ENCODE measurements at regions not wholly inside any gene's neighbourhood (a gene's known extent, or its start where the extent isn't known, plus 50 kb on each side); places are given as distances from the start of the nearest gene placed in this dataset.
"Not testable (repeated sequence)": the region's sequence is repeated elsewhere in the genome, so short reads cannot be mapped to it uniquely, and the experiment has no call there.

DNA sequence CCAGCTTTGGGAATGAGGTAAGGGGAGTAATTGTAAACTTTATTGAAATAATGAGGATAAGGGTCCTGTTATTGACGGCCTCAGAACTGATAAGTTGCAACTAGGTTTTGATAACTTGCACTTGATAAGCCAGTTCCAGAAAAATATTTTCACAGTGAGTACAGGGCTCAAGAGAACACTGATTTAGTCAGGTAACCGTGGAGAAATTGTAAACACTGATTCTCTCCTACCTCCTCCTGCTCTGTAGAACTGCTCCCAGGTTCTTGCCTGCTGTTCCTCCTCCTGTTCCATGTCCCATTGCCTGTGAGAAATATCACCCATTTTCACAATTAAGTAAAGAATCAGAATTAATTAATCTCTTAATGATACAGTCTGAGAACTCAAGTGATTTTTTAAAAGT is 55.0 kb upstream of the CXXC4 start:
- peak; percentile 28 for ATAC-seq
- intact Hi-C loops (cut with DNase I): no loop called here

DNA sequence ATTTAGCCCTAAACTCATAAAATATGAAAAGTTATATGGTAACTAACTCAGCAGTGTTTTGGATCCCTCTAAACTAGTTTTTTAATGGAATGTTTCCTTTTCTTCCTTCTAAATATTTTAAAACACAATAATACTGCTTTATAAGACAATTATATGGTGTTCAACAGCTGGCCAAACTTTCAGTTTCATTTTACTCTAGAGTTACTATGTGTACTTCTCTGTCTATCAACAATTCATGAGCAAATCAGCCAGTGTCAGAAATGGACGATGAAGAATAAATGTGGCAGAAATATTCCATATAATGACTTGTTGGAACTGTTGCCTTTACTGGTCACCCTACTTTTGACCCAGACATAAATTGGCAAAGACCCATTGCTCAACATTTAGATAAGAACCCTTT is 64.8 kb upstream of the CXXC4 start:
- no peak for DNase-seq (ENCODE audit: missing footprints)
- intact Hi-C loops (cut with DNase I): no loop called here
- no peak for ATAC-seq

More for the DNA sequence above, 55.0 kb upstream of the CXXC4 start:
- DNase-seq (ENCODE audit: missing footprints): no peak

DNA sequence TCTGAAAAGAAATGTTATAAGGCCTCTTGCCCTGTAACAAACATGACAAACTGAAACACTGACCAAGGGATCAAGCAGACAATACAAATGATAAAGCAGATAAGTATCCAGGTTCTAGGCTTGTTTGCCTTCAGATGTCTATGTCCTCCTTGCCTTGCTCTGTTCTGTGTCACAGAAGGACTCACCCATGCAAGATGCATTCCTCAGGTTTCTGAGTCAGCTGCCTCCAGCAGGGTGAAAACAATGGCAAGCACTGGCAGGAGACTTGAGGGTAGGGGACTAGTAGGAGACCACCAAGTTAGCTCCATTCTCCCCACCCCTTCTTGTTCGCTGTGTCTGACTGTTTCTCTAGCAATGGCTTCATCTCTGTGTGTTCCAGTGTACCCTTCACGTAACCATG is 76.6 kb upstream of the CXXC4 start:
- intact Hi-C loops (cut with DNase I): no loop called here
- DNase-seq (ENCODE audit: missing footprints): no peak
- no peak for ATAC-seq

DNA sequence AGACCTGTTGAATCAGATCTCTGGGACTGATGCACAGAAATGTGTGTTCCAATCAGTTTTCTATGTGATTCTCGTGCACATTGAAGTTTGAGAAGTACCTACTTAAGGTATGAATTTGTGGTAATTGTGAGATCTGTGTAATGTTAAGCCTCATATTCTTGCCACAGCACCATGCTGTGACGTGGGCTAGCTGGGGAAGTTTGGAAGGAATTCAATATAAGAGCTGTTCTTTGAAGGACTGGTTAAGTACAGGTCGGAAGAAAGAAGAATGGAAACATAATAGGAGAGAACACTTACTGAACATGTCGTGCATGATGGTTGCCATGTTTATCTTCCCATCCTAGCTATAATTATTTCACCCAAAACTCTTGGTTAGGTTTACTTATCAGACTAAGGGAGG is 79.7 kb upstream of the CXXC4 start:
- DNase-seq (ENCODE audit: missing footprints): no peak
- intact Hi-C loops (cut with DNase I): no loop called here
- no peak for ATAC-seq

DNA sequence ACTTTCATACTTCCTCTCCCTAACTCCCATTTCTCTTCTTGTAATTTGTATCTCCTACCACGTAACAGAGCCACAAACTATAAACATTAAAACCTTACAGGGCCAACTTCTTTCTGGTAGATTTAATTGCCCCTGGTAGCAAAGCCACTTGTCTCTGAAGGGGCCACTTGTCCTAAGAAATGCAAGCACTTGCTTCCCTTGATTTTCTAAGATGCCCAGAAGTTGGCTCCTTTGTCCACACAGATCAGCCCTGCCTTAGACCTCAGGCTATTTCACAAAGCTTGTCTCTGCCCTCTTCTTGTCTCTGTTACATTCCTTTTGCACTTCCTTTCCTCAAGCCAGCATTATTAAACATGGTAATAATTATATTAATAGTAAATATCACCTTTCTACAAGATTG is 80.6 kb upstream of the CXXC4 start:
- no peak for ATAC-seq
- DNase-seq (ENCODE audit: missing footprints): no peak

DNA sequence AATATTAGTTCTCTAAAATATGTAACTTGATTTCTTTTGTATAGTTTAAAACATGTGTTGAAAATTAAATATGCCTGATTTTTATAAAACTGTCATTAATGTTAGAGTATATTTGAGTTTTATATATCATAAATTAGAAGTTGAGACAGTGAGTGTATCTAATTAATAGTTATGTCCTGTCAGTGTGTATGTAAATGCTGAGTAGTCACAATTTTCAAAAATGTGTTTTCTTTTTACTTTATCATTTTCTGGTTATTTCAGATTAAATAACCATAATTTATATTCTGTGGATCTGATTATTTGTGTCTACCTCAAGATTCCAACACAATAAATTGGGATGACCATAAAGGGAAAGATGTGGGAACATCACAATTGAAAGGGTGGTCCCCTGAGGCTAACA is 82.7 kb upstream of the CXXC4 start:
- ATAC-seq (no peak), DNase-seq (ENCODE audit: missing footprints) (no peak)
- intact Hi-C loops (cut with DNase I): no loop called here

More for the DNA sequence above, 80.6 kb upstream of the CXXC4 start:
- intact Hi-C loops (cut with DNase I): no loop called here

DNA sequence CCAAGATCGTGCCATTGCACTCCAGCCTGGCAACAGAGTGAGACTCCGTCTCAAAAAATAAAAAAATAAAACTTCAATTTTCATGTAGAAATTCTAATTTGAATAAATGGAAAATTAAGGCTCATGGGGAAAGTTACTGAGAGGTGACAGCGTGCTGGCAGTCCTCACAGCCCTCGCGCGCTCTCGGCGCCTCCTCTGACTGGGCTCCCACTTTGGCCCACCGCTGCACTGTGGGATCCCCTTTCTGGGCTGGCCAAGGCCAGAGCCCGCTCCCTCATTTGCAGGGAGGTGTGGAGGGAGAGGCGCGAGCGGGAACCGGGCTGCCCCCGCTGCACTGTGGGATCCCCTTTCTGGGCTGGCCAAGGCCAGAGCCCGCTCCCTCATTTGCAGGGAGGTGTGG is 86.8 kb upstream of the CXXC4 start:
- DNase-seq (ENCODE audit: missing footprints); intact Hi-C loops (cut with DNase I); ATAC-seq: not testable (repeated sequence)

DNA sequence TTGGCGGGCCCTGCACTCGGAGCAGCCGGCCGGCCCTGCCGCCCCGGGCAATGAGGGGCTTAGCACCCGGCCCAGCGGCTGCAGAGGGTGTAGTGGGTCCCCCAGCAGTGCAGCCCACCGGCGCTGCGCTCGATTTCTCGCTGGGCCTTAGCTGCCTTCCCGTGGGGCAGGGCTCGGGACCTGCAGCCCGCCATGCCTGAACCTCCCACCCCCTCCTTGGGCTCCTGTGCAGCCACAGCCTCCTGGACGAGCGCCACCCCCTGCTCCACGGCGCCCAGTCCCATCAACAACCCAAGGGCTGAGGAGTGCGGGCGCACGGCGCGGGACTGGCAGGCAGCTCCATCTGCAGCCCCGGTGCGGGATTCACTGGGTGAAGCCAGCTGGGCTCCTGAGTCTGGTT is 87.4 kb upstream of the CXXC4 start:
- intact Hi-C loops (cut with DNase I); ATAC-seq; DNase-seq (ENCODE audit: missing footprints): not testable (repeated sequence)

DNA sequence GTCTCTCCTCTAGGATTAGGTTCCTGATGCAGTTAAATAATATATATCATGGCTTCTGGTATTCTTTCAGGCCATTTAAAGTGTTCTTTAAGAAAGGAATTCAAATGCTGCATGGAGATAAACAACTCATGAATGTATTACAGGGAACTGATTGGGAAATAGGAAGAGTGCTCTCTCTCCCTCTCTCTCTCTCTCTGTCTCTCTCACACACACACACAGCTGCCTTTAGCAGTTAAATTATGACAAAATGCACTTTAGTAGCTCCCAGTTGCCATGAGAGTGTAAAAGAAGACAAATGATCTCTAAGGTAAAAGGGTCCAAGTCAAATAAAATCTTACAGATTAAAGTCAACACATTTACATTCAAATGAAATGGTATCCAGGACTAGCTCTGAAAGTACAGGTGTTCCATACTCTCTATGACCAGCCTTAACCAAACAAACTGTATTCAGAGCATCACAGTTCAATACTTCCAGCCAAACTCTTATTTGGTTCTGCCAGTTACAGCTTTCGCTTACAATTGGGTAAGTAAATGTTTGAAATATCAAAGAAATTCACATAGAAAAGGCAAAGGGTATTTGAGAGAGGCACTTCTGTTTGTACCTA is 94.7 kb upstream of the CXXC4 start:
- intact Hi-C loops (cut with DNase I): no loop called here
- DNase-seq (ENCODE audit: missing footprints) (no peak), ATAC-seq (no peak)

DNA sequence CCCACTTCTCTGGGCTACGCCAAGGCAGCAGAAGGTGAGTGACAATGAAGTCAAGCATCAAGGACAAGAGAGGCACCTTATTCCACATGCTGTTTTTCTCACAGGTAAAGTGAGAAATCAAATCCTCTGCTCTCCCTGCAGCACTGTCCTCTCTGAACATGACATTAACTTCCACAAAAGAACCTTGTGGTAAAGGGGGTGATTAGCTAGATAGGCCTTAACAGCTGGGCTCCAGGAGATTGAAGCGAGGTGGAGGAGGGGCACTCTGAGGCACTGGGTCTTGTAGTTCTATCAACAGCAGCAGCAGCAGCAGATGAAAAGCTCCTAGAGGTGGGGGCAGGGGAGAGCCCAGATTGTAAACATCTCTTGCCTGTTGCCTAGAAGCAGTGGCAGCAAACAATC is 96.8 kb upstream of the CXXC4 start:
- intact Hi-C loops (cut with DNase I): loop anchor here (5.0 kb wide), 1 partner anchor 89 kb away; no protein-coding TSS in a partner anchor
- DNase-seq (ENCODE audit: missing footprints): no peak
- ATAC-seq: peak; percentile 81

DNA sequence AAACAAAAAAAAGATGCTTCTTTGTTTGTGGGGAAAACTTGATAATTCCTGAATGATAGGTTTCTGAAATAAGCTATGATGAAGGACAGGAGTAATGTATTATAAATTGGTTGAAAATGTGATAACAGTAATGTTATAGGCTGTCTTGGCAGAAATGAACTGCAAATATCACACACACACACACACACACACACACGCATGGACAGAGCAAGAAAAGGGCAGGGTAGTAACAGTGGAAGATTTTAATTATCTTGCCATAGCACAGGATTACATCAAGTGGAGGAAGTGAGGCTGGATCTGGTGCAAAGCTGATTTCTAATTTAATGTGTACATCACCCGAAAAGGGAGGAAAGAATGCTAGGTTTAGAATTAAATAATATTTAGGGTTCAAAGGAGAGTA is 97.5 kb upstream of the CXXC4 start:
- no peak for ATAC-seq
- no peak for DNase-seq (ENCODE audit: missing footprints)
- intact Hi-C loops (cut with DNase I): loop anchor here (5.0 kb wide), 1 partner anchor 90 kb away; no protein-coding TSS in a partner anchor

DNA sequence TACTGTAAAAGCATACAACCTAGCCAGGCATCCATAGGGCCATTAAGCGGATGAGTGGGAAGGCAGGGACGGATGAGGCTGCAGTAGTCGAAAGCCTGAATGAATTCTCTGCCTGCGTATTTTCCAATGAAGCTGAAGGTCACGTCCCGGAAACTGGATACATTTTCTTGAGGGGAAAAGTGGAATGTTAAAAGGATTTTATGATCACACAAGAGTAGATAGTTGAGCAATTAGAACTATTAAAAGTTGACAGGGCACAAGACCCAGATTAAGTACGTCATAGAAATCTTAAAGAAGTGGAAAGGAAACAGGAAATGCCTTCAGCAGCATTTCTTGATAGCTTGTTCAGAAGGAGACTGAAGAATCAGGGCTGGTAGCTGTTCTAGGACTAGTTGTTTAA is 98.3 kb upstream of the CXXC4 start:
- DNase-seq (ENCODE audit: missing footprints) (no peak), ATAC-seq (no peak)
- intact Hi-C loops (cut with DNase I): loop anchor here (5.0 kb wide), 1 partner anchor 91 kb away; no protein-coding TSS in a partner anchor

DNA sequence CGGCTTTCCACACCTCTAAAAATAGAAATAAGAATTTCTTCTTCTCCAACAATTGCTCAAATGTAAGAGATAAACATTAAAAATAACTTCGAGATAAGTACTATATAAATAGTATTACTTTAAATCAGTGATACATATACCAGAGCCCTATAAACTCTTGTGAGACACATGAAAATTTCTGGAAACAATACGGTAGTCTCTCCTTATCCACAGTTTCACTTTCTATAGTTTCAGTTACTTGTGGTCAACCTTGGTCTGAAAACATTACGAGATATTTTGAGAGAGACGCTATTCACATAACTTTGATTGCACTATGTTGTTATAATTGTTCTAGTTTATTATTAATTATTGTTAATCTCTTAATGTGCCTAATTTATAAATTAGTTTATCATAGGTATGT is 101.5 kb upstream of the CXXC4 start:
- DNase-seq (ENCODE audit: missing footprints): no peak
- intact Hi-C loops (cut with DNase I): no loop called here
- ATAC-seq: no peak

DNA sequence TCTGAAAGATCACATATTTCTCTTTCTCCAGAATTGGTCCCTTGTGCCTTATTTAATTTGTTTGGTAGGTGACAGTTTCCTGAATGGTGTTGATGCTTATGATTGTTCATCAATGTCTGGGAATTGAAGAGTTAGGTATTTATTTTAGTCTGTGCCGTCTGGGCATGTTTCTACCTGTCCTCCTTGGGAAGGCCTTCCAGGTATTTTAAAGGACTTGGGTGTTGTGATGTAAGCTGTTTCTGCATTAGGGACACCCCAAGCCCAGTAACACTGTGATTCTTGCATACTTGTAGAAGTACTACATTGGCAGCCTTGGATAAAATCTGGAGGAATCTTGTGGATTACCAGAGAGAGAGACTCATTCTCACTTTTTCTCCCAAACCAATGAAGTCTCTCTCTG is 120.8 kb upstream of the CXXC4 start:
- ATAC-seq (no peak), DNase-seq (ENCODE audit: missing footprints) (no peak)
- intact Hi-C loops (cut with DNase I): loop anchor here (10.0 kb wide), 2 partner anchors 119 to 121 kb away; partner anchors contain the start of gene CXXC4

DNA sequence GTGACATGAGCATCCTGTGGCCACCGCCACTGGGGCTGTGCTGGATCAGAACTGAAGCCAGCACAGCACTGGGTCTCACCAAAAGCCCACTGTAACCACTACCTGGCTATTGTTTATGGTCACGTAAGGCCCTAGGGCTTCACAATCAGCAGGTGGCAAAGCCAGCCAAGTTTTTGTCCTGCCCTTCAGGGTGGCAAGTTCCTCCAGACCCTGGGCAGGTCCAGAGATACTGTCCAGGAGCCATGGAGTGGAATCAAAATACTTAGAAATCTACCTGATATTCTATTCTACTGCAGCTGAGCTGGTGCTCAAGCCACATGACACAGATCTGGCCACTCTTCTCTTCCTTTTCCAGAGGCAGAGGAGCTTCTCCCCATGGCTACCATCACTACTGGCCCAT is 121.2 kb upstream of the CXXC4 start:
- DNase-seq (ENCODE audit: missing footprints) (no peak), ATAC-seq (peak; percentile 42)
- intact Hi-C loops (cut with DNase I): loop anchor here (10.0 kb wide), 2 partner anchors 119 to 121 kb away; partner anchors contain the start of gene CXXC4

DNA sequence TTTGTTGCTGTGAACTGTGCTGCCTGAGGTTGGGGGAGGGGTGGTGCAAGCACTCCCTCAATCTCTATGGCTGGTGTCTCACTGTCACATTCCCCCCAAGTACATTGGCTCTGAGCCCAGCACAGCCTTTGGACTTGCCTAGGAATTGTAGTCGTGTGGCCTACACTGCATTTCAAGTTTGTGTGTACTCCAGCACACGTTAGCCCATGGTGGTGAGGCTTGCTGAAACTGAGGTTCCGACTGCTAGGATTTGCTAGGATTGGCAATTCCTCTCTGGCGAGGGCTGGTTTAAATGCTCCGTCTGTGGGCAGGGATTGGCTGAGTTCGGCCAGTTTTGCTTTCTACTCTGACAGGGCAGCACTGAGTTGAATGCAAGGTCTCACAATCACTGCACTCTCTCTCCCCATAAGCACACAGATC is 121.7 kb upstream of the CXXC4 start:
- ATAC-seq: peak; percentile 94
- intact Hi-C loops (cut with DNase I): loop anchor here (10.0 kb wide), 2 partner anchors 118 to 122 kb away; partner anchors contain the start of gene CXXC4
- DNase-seq (ENCODE audit: missing footprints): peak; percentile 72

DNA sequence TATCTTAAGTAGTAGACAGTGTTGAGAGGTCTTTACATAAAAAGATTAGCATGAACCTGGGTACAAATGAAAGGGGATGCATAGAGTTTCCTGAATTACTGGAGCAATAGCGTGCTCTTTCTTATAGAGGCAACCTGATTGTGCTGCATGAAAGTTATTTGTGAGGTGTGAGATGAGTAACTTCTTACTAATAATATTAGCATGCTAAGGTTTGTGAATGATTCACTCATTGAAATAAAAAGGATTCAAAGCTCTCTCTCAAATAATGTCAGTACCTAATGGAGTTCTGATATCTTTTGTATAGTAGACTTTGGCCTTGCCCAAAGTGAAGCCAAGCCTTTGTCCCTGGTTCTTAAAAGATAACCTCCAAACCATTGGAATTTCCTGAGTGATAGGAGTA is 131.0 kb upstream of the CXXC4 start:
- DNase-seq (ENCODE audit: missing footprints): no peak
- intact Hi-C loops (cut with DNase I): no loop called here
- ATAC-seq: no peak

DNA sequence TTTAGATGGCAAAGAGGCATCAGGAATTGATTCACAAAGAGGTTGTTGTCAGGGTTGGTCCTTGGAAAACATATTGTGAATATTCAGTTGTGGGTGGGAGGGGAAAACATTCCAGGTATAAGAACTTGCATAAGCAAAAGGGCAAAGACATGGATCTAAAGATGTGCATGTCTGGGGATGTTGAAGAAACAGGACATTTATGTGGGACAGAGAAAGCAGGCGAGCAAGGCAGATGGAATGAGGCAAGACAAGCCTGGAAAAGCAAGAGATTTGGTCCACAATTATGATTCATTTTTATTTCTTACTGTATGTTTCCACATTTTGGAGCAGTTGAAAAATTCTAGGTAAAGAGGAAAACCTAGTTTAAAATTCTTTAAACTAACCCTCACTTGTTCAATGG is 134.9 kb upstream of the CXXC4 start:
- ATAC-seq (no peak), DNase-seq (ENCODE audit: missing footprints) (no peak)
- intact Hi-C loops (cut with DNase I): no loop called here

DNA sequence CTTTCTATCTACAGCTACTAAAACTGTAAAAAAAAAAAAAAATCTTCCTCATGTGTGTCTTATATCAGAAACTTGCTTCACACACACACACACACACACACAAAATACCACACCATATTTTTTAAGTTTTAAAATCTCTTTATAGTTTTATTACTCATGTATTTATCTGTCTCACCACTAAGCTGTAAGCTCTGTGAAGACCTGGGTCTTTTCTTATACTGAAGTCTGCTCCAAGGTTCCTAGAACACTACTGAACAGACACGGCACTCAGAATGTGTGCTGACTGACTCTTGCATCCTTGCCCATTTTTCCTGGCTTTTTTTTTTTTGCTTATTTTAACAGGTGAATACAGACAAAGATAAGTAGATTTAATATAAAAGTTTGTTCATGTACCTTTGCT is 135.6 kb upstream of the CXXC4 start:
- DNase-seq (ENCODE audit: missing footprints) (no peak), ATAC-seq (no peak)
- intact Hi-C loops (cut with DNase I): no loop called here

DNA sequence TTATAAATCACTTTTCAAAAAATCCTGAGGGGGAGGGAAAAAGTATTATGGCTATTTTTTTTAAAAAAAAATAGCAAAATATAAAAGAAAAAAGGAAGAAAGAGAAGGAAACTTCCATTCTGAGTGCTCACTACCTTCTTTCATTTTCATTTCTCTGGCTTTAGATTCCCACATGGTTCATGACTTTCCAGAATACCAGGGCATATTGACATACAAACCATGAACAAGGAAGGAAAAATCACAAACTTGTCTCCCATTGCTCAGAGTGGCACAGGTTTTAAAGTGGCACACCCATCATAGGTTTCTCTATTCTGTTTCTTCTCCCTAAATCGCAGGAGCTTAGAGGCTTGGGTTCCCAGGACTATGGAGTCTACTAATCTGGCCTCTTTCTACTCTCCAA is 136.3 kb upstream of the CXXC4 start:
- intact Hi-C loops (cut with DNase I): no loop called here
- ATAC-seq: no peak

DNA sequence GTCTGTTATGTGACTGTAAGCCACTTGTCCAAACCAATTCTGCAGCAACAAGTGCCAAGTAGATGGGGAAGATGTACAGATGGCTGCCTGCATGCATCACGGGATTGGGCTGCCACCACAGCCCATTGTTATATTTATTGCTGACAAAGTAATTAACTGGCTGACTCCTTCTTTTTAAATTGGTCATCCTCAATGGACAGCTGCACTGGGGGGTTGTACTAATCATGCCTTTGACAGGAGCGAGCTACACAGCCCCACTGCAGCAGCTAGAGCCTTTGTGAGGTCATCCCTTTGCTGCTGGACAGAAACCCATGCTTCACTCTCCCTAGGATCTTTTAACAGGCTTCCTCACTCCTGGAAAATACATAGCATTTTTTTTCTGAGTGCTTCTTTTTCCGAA is 146.7 kb upstream of the CXXC4 start:
- ATAC-seq (no peak), DNase-seq (ENCODE audit: missing footprints) (no peak)
- intact Hi-C loops (cut with DNase I): no loop called here

More for the DNA sequence above, 136.3 kb upstream of the CXXC4 start:
- DNase-seq (ENCODE audit: missing footprints): no peak
